Stimulated activated CD4-positive, alpha-beta T cell treated with anti-CD3 and anti-CD28 coated beads, Interleukin-4, amount 100 ng/mL, for 24 hours (primary cell): ENCODE measurements at regions not wholly inside any gene's neighbourhood (a gene's known extent, or its start where the extent isn't known, plus 50 kb on each side); places are given as distances from the start of the nearest gene placed in this dataset.

Experiments
- DNase-seq: peaks from one replicate; pipeline ENCODE4 v3.0.0-alpha.2; 2020

DNA sequence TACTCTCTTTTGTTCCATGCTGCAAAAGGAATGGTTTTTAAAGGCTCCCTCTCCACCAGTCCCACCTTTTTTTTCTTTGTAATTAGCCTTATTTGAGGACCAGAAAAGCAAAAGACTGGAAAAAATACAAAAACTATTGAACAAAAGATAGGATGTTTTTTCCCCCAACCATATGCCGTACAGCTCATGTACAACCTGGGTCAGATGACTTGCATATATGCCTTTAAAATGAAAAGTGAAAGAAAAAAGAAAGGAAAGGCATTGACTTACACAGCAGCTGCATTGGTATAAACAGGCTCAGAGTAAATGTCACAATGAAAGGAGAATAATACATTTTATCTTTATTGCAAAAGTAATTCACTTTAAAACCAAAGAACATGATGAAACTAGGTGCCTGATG is 69.5 kb upstream of the CMC1 start:
- no peak for DNase-seq

GRCh38 chr3:28172748-28173147 is 68.7 kb upstream of the CMC1 start:
- DNase-seq = no peak

DNA sequence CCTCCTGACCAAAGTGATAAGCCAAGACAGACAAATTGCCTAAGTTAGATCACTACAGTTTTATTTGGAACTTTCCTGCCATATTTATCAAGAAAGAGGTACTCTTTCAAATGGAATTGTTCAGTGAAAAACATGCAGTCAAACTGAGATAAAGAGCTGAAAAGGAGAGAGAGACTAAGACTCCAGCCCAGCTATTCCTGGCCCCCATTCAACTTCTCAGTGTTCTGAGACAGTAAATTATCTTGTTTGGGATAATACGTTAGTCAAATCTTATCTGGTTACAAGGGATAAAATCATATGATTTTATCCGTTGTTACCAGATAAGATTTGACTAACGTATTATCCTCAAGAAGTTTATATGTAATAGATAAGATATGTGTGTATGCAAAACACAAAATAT is 67.6 kb upstream of the CMC1 start:
- DNase-seq = no peak

DNA sequence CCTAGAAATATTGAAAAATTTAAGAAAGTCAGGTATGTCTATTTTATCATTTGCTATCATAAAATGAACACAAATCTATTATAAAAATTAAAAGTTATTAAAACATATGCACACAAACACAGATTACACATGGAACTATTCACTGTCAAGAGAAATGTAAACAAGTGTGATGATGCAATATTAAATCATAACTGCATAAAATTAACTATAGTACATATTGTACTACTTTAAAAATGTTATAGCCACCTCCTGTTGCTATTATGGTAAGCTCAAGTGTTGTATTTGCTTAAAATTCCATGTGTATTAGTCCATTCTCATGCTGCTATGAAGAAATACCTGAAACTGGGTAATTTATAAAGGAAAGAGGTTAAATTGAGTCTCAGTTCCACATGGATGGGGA is 54.7 kb upstream of the CMC1 start:
- no peak for DNase-seq

- no peak for DNase-seq
Measured at GRCh38 chr3:28188686-28189085, 52.7 kb upstream of the CMC1 start.

- DNase-seq = no peak
Measured at GRCh38 chr3:28191363-28191762, 50.1 kb upstream of the CMC1 start.
